Mucosa of stomach (tissue), 1 donor: ENCODE measurements at regions not wholly inside any gene's neighbourhood (a gene's known extent, or its start where the extent isn't known, plus 50 kb on each side); places are given as distances from the start of the nearest gene placed in this dataset.

Source experiments
- H3K27me3 ChIP-seq: one replicate; pipeline ENCODE4 v1.7.0; 2013; ENCODE audit warnings: mild to moderate bottlenecking, low read length; ENCODE audit not compliant: control insufficient read depth, insufficient read depth
- H3K36me3 ChIP-seq: one replicate; pipeline ENCODE4 v1.7.0; 2013; ENCODE audit warnings: low read length; ENCODE audit not compliant: control insufficient read depth, insufficient read depth
- H3K4me1 ChIP-seq: one replicate; pipeline ENCODE4 v1.7.0; 2013; ENCODE audit warnings: mild to moderate bottlenecking, low read length; ENCODE audit not compliant: control insufficient read depth, insufficient read depth
- H3K4me3 ChIP-seq: one replicate; pipeline ENCODE4 v1.7.0; 2013; ENCODE audit warnings: low read length
- H3K9ac ChIP-seq: one replicate; pipeline ENCODE4 v1.7.0; 2013; ENCODE audit warnings: mild to moderate bottlenecking, low read length, moderate library complexity
- H3K9me3 ChIP-seq: one replicate; pipeline ENCODE4 v1.7.0; 2013; ENCODE audit warnings: mild to moderate bottlenecking, low read length, moderate library complexity; ENCODE audit not compliant: control insufficient read depth
- donor health status: Pancreatic carcinoma.

DNA sequence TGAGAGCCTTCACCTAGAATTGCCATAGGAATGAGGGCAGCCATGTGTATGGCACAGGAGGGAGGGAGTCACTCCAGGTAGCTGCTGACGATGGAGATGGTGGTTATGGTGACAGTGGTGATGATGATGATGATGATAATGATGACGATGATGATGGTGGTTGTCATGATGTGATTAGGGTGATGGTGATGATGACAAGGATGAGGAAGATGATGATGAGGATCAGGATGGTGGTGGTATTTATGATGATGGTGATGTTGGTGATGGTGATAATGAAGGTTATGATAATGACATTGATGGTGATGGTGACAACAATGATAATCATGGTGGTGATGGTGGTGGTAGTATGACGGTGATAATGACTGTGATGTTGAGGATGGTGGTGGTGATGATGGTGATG is 1130.5 kb downstream of the BRD1 start:
- H3K9ac ChIP-seq: no peak overlapping the region
- no peak overlapping the region for H3K4me3 ChIP-seq
- no peaks in the 10 kb centered on the region for H3K4me1 ChIP-seq
- no peaks in the 10 kb centered on the region for H3K36me3 ChIP-seq
- H3K9me3 ChIP-seq: no peaks in the 10 kb centered on the region
- no peaks in the 10 kb centered on the region for H3K27me3 ChIP-seq

DNA sequence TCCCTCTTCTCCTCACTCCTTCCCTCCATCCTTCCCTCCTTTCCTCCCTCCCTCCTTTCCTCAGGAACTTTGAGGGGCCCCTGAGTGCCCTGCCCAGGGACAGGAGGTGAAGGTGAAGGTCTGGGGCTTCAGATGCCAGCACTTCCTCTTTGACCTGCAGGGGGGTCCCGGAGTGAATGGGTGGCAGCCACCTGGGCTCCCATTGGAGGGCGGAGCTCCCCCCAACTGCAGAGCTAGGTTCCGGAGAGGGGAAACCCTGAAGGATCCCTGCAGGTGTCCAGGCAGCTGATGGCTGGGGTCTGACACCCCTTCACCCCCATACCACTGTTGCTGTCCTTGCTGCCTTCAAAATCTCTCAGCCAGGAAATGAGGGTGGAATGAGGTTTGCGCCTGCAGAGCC is 1131.3 kb downstream of the BRD1 start:
- H3K4me3 ChIP-seq: no peak overlapping the region
- no peaks in the 10 kb centered on the region for H3K36me3 ChIP-seq
- H3K4me1 ChIP-seq: no peaks in the 10 kb centered on the region
- H3K9me3 ChIP-seq: no peaks in the 10 kb centered on the region
- no peak overlapping the region for H3K9ac ChIP-seq
- H3K27me3 ChIP-seq: no peaks in the 10 kb centered on the region

- no peak overlapping the region for H3K4me3 ChIP-seq
- no peak overlapping the region for H3K9ac ChIP-seq
- H3K4me1 ChIP-seq: no peaks in the 10 kb centered on the region
- H3K9me3 ChIP-seq: no peaks in the 10 kb centered on the region
- no peaks in the 10 kb centered on the region for H3K36me3 ChIP-seq
- no peaks in the 10 kb centered on the region for H3K27me3 ChIP-seq
These were observed 1131.9 kb downstream of the BRD1 start for GRCh38 chr22:48695731-48696305.

DNA sequence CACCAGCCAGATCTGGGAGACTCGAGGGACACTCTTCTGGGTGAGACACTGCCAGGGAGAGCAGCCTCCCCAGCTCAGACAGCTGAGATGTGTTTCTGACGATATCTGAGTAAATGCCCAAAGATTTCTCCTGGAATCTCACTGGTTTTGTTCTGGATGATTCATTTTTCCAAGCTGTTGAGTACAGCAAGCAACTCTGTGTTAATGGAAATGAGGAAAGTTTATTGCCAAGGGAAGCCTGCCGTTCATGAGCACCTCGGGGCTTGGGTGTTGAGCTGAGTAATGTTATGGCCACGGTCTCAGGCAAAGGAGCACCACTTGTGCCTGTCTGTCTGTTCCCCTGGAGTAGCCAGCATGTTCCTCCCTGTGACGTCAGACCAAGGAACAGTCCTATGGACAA is 1132.4 kb downstream of the BRD1 start:
- no peaks in the 10 kb centered on the region for H3K36me3 ChIP-seq
- no peak overlapping the region for H3K4me3 ChIP-seq
- H3K9ac ChIP-seq: no peak overlapping the region

GRCh38 chr22:48694296-48694883 is 1133.3 kb downstream of the BRD1 start:
- Histone ChIP-seq H3K4me1 (no peaks in the 10 kb centered on the region), H3K27me3 (no peaks in the 10 kb centered on the region), H3K9me3 (no peaks in the 10 kb centered on the region), H3K36me3 (no peaks in the 10 kb centered on the region), H3K9ac (no peak overlapping the region), H3K4me3 (no peak overlapping the region)

More for the DNA sequence above, 1132.4 kb downstream of the BRD1 start:
- no peaks in the 10 kb centered on the region for H3K9me3 ChIP-seq
- no peaks in the 10 kb centered on the region for H3K27me3 ChIP-seq
- H3K4me1 ChIP-seq: no peaks in the 10 kb centered on the region

GRCh38 chr22:48693377-48694135 is 1134.1 kb downstream of the BRD1 start:
- no peak overlapping the region for H3K9ac ChIP-seq
- H3K4me3 ChIP-seq: no peak overlapping the region
- H3K9me3 ChIP-seq: no peaks in the 10 kb centered on the region
- no peaks in the 10 kb centered on the region for H3K36me3 ChIP-seq
- H3K27me3 ChIP-seq: no peaks in the 10 kb centered on the region
- H3K4me1 ChIP-seq: no peaks in the 10 kb centered on the region

DNA sequence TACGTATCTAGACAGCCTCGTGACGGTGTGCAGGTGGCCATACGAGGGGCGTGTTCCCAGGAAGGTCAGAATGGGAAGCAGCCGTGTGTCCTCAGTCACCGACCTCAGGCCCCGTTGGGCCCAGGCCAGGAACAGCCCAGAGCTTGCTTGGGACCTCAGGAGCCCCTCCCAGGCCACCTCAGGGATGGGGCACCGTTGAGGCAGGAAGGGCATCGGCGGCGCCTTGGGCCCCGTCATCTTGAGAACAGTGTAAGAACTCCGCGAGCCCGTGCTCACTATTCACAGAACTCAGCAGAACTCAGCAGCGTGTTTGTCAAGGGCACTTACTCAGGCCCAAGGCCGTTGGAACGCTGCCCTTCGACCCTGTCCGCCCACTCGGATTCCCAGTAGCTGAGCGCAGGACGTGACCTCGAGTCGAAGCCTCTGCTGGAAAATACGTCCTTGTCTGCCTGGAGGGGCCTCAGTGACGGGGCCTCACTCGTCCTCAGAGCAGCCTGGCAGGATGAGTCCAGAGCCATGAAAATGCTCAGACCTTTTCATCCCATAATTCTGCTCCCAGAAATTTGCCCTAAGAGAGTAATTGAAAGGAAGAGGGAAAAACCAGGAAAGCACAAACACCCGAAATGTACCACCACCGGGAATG is 1134.8 kb downstream of the BRD1 start:
- H3K27me3 ChIP-seq: no peaks in the 10 kb centered on the region
- no peaks in the 10 kb centered on the region for H3K4me1 ChIP-seq
- H3K9ac ChIP-seq: no peak overlapping the region
- H3K4me3 ChIP-seq: no peak overlapping the region
- H3K9me3 ChIP-seq: no peaks in the 10 kb centered on the region
- H3K36me3 ChIP-seq: no peaks in the 10 kb centered on the region

GRCh38 chr22:48691431-48691851 is 1136.2 kb downstream of the BRD1 start:
- no peaks in the 10 kb centered on the region for H3K4me1 ChIP-seq
- no peaks in the 10 kb centered on the region for H3K9me3 ChIP-seq
- no peaks in the 10 kb centered on the region for H3K36me3 ChIP-seq
- no peak overlapping the region for H3K4me3 ChIP-seq
- no peaks in the 10 kb centered on the region for H3K27me3 ChIP-seq
- H3K9ac ChIP-seq: no peak overlapping the region

- H3K4me3 ChIP-seq: no peak overlapping the region
- no peaks in the 10 kb centered on the region for H3K27me3 ChIP-seq
- no peaks in the 10 kb centered on the region for H3K36me3 ChIP-seq
- no peaks in the 10 kb centered on the region for H3K9me3 ChIP-seq
- H3K9ac ChIP-seq: no peak overlapping the region
- H3K4me1 ChIP-seq: no peaks in the 10 kb centered on the region
These were observed 1136.9 kb downstream of the BRD1 start for GRCh38 chr22:48690583-48691317.

GRCh38 chr22:48689206-48689605 is 1138.5 kb downstream of the BRD1 start:
- Histone ChIP-seq H3K9ac (no peak overlapping the region), H3K4me3 (no peak overlapping the region), H3K27me3 (no peaks in the 10 kb centered on the region), H3K9me3 (no peaks in the 10 kb centered on the region), H3K4me1 (no peaks in the 10 kb centered on the region), H3K36me3 (no peaks in the 10 kb centered on the region)

DNA sequence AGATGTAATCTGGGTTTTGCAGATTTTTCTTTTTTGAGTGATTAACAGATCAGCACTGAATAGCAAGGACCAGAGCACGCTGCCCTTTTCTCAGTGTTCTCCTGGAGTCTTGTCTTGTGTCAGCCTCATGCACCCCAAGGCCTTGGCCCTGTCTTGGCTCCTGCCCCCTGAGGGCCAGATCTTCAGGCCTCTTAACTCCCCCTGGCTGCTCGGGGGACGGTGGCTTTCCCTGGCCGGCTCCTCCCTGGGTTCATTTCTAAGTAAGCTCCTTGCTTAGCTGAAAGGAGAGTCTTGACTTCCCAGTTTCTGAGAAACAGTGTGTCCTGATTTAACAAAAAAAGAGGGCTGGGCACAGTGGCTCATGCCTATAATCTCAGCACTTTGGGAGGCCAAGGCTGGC is 1139.3 kb downstream of the BRD1 start:
- Histone ChIP-seq H3K9me3 (no peaks in the 10 kb centered on the region), H3K36me3 (no peaks in the 10 kb centered on the region), H3K4me1 (no peaks in the 10 kb centered on the region), H3K27me3 (no peaks in the 10 kb centered on the region), H3K4me3 (no peak overlapping the region), H3K9ac (no peak overlapping the region)

DNA sequence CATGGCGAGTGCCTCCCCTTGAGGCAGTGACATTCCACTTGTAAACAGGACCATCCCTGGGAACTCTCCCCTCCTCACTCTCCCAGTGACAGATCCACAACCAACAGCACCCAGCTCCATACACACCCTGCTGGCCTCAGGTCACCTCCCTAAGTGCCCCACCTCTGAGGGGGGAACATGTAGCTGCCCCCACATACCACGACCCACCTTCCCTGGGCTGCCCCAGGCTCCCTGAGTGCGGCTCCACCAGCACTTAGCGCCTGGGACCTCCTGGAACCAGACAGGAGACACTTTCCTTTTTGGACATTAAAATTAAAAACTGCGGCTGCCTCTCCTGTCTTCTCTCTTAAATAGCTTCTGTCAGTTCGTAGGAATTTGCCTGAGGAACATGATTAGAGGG is 1140.1 kb downstream of the BRD1 start:
- Histone ChIP-seq H3K27me3 (no peaks in the 10 kb centered on the region), H3K9ac (no peak overlapping the region), H3K36me3 (no peaks in the 10 kb centered on the region), H3K9me3 (no peaks in the 10 kb centered on the region), H3K4me1 (no peaks in the 10 kb centered on the region), H3K4me3 (no peak overlapping the region)
